ENCODE measurements at regions not wholly inside any gene's neighbourhood (a gene's known extent, or its start where the extent isn't known, plus 50 kb on each side); places are given as distances from the start of the nearest gene placed in this dataset.
"Not testable (repeated sequence)": the region's sequence is repeated elsewhere in the genome, so short reads cannot be mapped to it uniquely, and the experiment has no call there.

- no peak for DNase-seq (ENCODE audit: low read depth in 4 of 4, low spot score in 1 of 4)
Observed at GRCh38 chr3:181609030-181609767, 102.5 kb upstream of the SOX2 start.

GRCh38 chr3:181604267-181604666 lies 107.5 kb upstream of the SOX2 start:
- DNase-seq (ENCODE audit: low read depth in 4 of 4, low spot score in 1 of 4): no peak

DNA sequence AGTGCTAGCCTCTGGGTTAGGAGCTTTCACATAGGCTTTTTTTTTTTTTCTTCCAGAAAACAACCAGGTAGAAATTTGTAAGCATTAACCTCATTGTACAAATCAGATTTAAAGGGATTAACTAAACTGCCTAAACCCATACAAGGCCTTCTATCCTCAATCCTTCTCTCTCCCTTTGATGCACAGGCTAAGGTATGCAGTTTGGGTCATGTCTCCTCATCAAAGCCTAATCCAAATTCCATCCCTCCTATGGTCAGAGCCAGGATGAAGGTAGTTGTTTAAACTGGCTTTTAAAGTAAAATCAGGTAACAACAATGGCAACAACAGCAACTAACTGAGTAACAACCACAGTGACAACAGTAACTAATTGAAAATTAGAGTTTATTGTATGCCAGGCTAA lies 115.6 kb upstream of the SOX2 start:
- DNase-seq (ENCODE audit: low read depth in 4 of 4, low spot score in 1 of 4): no peak

DNA sequence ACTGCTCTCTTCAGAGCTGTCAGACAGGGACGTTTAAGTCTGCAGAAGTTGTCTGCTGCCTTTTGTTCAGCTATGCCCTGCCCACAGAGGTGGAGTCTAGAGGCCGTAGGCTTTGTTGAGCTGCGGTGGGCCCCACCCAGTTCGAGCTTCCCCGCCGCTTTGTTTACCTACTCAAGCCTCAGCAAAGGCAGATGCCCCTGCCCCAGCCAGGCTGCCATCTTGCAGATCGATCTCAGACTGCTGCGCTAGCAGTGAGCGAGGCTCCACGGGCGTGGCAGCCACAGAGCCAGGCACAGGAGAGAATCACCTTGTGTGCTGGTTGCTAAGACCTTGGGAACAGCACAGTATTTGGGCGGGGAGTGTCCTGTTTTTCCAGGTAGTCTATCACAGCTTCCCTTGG lies 120.8 kb upstream of the SOX2 start:
- DNase-seq (ENCODE audit: low read depth in 4 of 4, low spot score in 1 of 4): not testable (repeated sequence)

DNA sequence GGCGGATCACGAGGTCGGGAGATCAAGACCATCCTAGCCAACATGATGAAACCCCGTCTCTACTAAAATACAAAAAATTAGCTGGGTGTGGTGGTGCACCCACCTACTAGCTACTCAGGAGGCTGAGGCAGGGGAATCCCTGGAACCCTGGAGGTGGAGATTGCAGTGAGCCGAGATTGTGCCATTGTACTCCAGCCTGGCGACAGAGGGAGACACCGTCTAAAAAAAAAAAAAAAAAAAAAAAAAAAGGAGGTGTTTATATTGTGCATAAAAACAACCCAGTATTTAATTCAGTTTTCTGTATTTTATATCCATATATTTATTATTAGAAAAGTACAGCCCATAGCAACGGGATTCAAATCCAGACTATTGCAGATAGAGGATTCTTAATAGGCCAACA lies 129.1 kb upstream of the SOX2 start:
- no peak for DNase-seq (ENCODE audit: low read depth in 4 of 4, low spot score in 1 of 4)

DNA sequence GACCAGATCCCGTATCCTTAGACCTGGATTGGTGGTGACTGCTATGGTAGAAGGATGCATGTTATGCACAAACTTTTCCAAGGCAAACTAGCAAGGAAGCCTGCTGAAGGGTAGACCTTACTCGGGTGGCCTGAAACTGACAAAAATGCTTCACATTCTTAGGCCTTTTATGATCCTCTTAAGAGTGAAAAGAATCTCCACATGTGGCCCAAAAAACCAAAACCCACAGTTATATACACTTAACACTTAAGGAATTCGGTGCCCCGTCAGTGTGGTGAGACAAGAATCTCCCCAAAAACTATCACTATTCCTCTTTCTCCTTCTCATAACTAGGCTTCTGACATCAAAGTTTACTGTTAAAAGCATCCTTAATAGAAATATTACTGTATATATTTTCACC lies 130.1 kb upstream of the SOX2 start:
- no peak for DNase-seq (ENCODE audit: low read depth in 4 of 4, low spot score in 1 of 4)

GRCh38 chr3:181578743-181579142 lies 133.0 kb upstream of the SOX2 start:
- no peak for DNase-seq (ENCODE audit: low read depth in 4 of 4, low spot score in 1 of 4)

GRCh38 chr3:181572432-181572831 lies 139.3 kb upstream of the SOX2 start:
- DNase-seq (ENCODE audit: low read depth in 4 of 4, low spot score in 1 of 4): no peak

DNA sequence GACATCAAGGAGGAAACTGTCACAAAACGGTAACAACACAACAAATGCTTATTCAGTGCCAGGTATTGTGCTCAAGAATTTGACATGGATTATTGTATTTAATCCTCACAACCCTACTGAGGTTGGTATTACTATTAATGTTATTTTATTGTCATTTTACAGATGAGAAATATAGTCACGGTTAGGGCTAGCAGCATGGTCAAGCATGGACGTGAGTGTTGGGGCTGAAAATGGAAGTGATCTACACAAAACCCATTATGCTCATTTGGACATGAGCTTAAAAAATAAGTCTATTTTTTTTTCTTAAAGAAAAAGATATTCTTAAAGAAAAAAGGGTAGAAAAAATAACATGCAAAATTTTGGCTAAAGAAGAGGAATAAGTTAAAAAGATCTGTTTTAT lies 141.3 kb upstream of the SOX2 start:
- no peak for DNase-seq (ENCODE audit: low read depth in 4 of 4, low spot score in 1 of 4)

- DNase-seq (ENCODE audit: low read depth in 4 of 4, low spot score in 1 of 4): no peak
Observed at GRCh38 chr3:181569356-181569940, 142.3 kb upstream of the SOX2 start.

DNA sequence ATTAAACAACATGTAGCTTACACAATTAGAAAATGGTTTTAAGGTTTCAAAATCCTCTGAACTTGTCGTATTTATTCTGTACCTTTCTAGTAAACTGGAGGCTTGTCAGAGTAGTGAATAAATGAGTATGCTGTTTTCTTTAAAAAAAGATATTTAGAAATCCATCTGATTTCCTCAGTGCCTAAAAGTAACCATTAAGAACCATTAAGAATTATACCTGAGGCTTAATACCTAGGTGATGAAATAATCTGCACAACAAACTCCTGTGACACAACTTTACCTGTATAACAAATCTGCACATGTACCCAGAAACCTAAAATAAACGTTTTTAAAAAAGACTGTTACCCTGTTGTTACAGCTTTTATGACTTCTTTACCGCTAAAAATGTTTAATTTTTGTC lies 143.0 kb upstream of the SOX2 start:
- DNase-seq (ENCODE audit: low read depth in 4 of 4, low spot score in 1 of 4): no peak

DNA sequence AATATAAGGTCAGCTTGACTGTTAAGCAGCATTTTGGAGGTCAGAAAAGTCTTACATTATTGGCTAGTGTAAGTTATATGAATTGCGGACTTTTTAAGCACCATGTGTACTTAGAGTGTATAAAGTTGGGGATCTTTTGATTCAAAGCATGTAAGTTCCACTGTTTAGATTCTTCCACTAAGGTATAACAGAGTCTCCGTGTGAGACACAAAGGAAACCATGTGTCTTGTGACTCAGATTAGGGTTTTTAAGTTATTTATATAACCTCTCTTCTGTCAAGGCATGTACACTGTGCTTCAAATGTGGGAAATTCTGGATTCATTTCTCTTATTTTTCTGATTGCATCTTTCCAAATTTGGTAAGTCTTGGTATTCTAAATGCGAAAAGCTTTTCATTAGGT lies 143.5 kb upstream of the SOX2 start:
- no peak for DNase-seq (ENCODE audit: low read depth in 4 of 4, low spot score in 1 of 4)

DNA sequence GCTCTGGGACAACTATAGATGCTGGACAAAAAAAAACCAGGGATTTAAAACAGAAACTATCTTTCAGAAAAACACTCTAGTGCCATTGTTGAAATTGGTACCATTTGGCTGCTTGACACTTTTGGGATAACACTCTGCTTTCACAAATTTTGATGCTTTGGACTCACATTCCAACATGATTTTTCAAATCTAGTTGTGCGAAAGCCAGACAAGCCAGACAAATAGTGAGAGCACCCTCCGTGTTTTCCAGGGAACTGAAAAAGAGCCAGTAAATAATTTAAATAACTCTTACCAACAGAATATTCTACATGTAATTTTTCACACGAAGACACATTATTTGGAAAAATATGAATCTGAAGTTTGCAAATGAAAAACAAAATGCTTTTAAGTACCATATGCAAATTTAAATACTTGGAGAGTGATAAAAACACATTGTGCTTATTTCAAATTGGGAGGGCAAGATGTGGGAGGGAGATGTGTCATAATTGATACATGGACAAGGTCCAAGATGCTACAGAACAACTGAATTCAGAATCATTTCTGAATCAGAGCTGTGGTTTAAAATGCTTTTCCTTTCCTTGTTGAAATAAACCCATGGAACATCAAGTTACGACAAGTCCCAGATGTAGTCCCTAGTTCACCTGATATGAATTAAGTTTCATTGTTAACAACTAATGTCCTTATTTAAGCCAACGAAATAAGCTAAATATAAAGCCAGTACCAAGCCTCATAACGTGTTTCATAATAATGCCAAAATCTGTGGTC lies 144.2 kb upstream of the SOX2 start:
- no peak for DNase-seq (ENCODE audit: low read depth in 4 of 4, low spot score in 1 of 4)

DNA sequence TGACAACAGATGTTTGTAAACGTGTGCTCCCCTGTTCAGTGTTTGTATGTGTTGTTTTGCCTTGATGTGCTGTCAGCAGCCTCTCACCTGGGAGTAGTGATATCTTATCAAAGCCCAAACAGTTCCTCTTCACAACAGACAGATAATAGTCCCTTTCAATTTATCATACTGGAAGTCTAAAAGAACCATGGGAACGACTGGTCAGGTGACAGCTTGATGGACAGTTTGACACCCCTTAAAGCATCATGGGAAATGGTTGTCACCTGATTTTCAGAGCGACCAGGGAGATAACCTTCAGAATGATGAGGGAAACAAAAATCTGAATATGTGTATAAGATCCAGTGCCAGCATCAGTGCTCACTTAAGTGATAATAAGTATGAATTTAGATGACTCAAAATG lies 146.3 kb upstream of the SOX2 start:
- no peak for DNase-seq (ENCODE audit: low read depth in 4 of 4, low spot score in 1 of 4)

DNA sequence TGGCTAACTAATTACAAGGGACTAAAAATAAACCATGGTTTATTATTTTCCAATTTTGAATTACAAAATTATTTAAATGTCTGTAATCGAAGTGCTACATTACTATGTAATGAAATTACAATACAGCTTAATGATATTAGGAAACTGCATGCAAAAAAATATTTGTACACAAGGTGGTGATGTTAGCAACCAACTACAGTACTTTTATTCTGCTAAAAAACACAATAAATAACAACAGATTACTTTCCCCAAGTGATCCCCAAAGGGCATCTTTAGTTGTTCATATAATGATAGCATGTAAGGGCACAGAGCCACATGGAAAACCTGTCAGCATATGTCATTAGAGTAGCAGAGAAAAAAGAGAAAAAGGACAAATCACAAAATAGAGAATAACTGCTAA lies 147.5 kb upstream of the SOX2 start:
- no peak for DNase-seq (ENCODE audit: low read depth in 4 of 4, low spot score in 1 of 4)

- no peak for DNase-seq (ENCODE audit: low read depth in 4 of 4, low spot score in 1 of 4)
Observed at GRCh38 chr3:181561139-181562031, 150.3 kb upstream of the SOX2 start.

DNA sequence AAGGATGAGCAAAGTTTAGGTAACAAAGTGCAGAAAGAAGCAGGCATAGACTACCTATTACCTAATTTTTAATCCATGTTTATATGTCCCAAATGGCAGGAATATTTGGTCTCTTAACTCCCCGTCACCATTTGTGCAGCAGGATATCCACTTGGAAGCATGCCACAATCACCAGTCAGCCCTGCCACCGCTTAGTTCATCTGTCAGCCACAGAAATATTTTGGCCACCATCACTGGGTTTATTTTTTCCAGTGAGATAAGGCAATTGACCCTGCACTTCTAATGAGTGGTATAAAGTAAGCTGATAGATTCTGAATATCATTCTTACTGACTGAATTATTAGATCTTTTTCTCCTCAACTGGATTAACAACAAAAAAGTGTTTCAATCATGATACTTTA lies 152.9 kb upstream of the SOX2 start:
- no peak for DNase-seq (ENCODE audit: low read depth in 4 of 4, low spot score in 1 of 4)

GRCh38 chr3:181555681-181556080 lies 156.0 kb upstream of the SOX2 start:
- DNase-seq (ENCODE audit: low read depth in 4 of 4, low spot score in 1 of 4): no peak

- no peak for DNase-seq (ENCODE audit: low read depth in 4 of 4, low spot score in 1 of 4)
Observed at GRCh38 chr3:181554233-181554765, 157.4 kb upstream of the SOX2 start.

- DNase-seq (ENCODE audit: low read depth in 4 of 4, low spot score in 1 of 4): no peak
Observed at GRCh38 chr3:181549266-181549665, 162.5 kb upstream of the SOX2 start.

GRCh38 chr3:181541414-181541813 lies 170.3 kb upstream of the SOX2 start:
- DNase-seq (ENCODE audit: low read depth in 4 of 4, low spot score in 1 of 4): no peak
